ENCODE measurements at regions not wholly inside any gene's neighbourhood (a gene's known extent, or its start where the extent isn't known, plus 50 kb on each side); places are given as distances from the start of the nearest gene placed in this dataset.

- Histone ChIP-seq H3K27ac (replicated peaks) (no peak overlapping the region), H3K4me3 (replicated peaks; ENCODE audit: insufficient read depth, low read length) (no peak overlapping the region), H3K27me3 (ENCODE audit: insufficient read depth, poor library complexity, severe bottlenecking) (no peaks in the 10 kb centered on the region)
- no peak for DNase-seq (ENCODE audit: low read depth in 1 of 2, low spot score in 1 of 2)
- no peak for TF ChIP-seq SPI1 (IDR thresholded peaks at IDR 0.05; ENCODE audit: borderline replicate concordance, low read depth)
- TF ChIP-seq, protein P1, sequence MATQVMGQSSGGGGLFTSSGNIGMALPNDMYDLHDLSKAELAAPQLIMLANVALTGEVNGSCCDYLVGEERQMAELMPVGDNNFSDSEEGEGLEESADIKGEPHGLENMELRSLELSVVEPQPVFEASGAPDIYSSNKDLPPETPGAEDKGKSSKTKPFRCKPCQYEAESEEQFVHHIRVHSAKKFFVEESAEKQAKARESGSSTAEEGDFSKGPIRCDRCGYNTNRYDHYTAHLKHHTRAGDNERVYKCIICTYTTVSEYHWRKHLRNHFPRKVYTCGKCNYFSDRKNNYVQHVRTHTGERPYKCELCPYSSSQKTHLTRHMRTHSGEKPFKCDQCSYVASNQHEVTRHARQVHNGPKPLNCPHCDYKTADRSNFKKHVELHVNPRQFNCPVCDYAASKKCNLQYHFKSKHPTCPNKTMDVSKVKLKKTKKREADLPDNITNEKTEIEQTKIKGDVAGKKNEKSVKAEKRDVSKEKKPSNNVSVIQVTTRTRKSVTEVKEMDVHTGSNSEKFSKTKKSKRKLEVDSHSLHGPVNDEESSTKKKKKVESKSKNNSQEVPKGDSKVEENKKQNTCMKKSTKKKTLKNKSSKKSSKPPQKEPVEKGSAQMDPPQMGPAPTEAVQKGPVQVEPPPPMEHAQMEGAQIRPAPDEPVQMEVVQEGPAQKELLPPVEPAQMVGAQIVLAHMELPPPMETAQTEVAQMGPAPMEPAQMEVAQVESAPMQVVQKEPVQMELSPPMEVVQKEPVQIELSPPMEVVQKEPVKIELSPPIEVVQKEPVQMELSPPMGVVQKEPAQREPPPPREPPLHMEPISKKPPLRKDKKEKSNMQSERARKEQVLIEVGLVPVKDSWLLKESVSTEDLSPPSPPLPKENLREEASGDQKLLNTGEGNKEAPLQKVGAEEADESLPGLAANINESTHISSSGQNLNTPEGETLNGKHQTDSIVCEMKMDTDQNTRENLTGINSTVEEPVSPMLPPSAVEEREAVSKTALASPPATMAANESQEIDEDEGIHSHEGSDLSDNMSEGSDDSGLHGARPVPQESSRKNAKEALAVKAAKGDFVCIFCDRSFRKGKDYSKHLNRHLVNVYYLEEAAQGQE (IDR thresholded peaks at IDR 0.05; ENCODE audit: insufficient replicate concordance, low read depth), result no peak
- no peak for TF ChIP-seq CTCF (IDR thresholded peaks at IDR 0.05; ENCODE audit: insufficient read depth, low read length)
- TF ChIP-seq GABPA (IDR thresholded peaks at IDR 0.05; ENCODE audit: low read depth), result no peak
- no peak for TF ChIP-seq POLR2AphosphoS5 (IDR thresholded peaks at IDR 0.05; ENCODE audit: low read depth)
Measured at GRCh38 chr2:234395891-234396420, 100.9 kb downstream of the ARL4C start.

DNA sequence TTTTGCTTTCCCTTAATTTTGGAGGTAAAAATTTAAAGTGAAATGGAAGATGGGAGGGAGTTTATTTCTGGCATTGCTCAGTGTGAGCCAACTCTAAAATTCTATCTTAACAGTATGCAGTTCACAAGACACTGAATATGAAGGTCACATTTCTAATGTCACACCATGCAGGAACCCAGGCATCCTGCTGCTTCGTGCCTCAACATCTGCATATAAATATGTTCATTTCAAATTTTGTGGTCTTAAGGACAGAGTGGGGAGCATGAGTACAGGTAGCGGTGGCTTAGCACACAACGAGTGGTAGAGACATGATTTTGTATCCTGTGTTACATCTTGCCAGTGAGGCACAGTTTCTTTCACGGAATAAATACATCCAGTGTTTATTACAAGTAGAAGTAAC is 102.4 kb downstream of the ARL4C start:
- Histone ChIP-seq H3K27me3 (ENCODE audit: insufficient read depth, poor library complexity, severe bottlenecking) (no peaks in the 10 kb centered on the region), H3K4me3 (replicated peaks; ENCODE audit: insufficient read depth, low read length) (no peak overlapping the region), H3K27ac (replicated peaks) (no peak overlapping the region)
- TF ChIP-seq, protein P1 (IDR thresholded peaks at IDR 0.05; ENCODE audit: insufficient replicate concordance, low read depth), result no peak
- TF ChIP-seq SPI1 (IDR thresholded peaks at IDR 0.05; ENCODE audit: borderline replicate concordance, low read depth), result no peak
- TF ChIP-seq CTCF (IDR thresholded peaks at IDR 0.05; ENCODE audit: insufficient read depth, low read length), result no peak
- no peak for TF ChIP-seq GABPA (IDR thresholded peaks at IDR 0.05; ENCODE audit: low read depth)
- no peak for TF ChIP-seq POLR2AphosphoS5 (IDR thresholded peaks at IDR 0.05; ENCODE audit: low read depth)
- no peak for DNase-seq (ENCODE audit: low read depth in 1 of 2, low spot score in 1 of 2)

GRCh38 chr2:234393354-234393753 is 103.5 kb downstream of the ARL4C start:
- no peak for DNase-seq (ENCODE audit: low read depth in 1 of 2, low spot score in 1 of 2)
- Histone ChIP-seq H3K27ac (replicated peaks) (no peak overlapping the region), H3K4me3 (replicated peaks; ENCODE audit: insufficient read depth, low read length) (no peak overlapping the region), H3K27me3 (ENCODE audit: insufficient read depth, poor library complexity, severe bottlenecking) (no peaks in the 10 kb centered on the region)
- TF ChIP-seq, protein P1 (IDR thresholded peaks at IDR 0.05; ENCODE audit: insufficient replicate concordance, low read depth), result no peak
- no peak for TF ChIP-seq SPI1 (IDR thresholded peaks at IDR 0.05; ENCODE audit: borderline replicate concordance, low read depth)
- no peak for TF ChIP-seq POLR2AphosphoS5 (IDR thresholded peaks at IDR 0.05; ENCODE audit: low read depth)
- no peak for TF ChIP-seq GABPA (IDR thresholded peaks at IDR 0.05; ENCODE audit: low read depth)
- no peak for TF ChIP-seq CTCF (IDR thresholded peaks at IDR 0.05; ENCODE audit: insufficient read depth, low read length)
